Tibial nerve (tissue), 4 donors: ENCODE measurements at regions not wholly inside any gene's neighbourhood (a gene's known extent, or its start where the extent isn't known, plus 50 kb on each side); places are given as distances from the start of the nearest gene placed in this dataset.

Experiments used
- CTCF ChIP-seq, 5 experiments: fragments of 200-600 bp in 3 of 5; fragments of 450-650 bp in 2 of 5; sonication (generic) in 3 of 5; IDR thresholded peaks; one replicate each; pipeline ENCODE4 v1.5.1; 2016 to 2019; ENCODE audit warnings: antibody characterized with exemption in 5 of 5, mild to moderate bottlenecking in 3 of 5, moderate library complexity in 2 of 5
- EP300 ChIP-seq, 2 donors: sonication (generic); formaldehyde crosslinking; IDR thresholded peaks; one replicate each; pipeline ENCODE4 v1.6.1; 2017; ENCODE audit warnings: antibody characterized with exemption in 2 of 2, mild to moderate bottlenecking in 1 of 2
- POLR2A ChIP-seq, 2 donors: fragments of 450-650 bp; IDR thresholded peaks; one replicate each; pipeline ENCODE4 v1.6.1; 2017; ENCODE audit warnings: antibody characterized with exemption in 2 of 2, mild to moderate bottlenecking in 2 of 2, moderate library complexity in 2 of 2

GRCh38 chr7:159218170-159218569 lies 73.5 kb upstream of the VIPR2 start:
- no peak for TF ChIP-seq EP300 (IDR thresholded peaks at IDR 0.05)
- TF ChIP-seq CTCF (IDR thresholded peaks at IDR 0.05): no peak
- no peak for TF ChIP-seq POLR2A (IDR thresholded peaks at IDR 0.05)
